ENCODE measurements at regions not wholly inside any gene's neighbourhood (a gene's known extent, or its start where the extent isn't known, plus 50 kb on each side); places are given as distances from the start of the nearest gene placed in this dataset.

DNA sequence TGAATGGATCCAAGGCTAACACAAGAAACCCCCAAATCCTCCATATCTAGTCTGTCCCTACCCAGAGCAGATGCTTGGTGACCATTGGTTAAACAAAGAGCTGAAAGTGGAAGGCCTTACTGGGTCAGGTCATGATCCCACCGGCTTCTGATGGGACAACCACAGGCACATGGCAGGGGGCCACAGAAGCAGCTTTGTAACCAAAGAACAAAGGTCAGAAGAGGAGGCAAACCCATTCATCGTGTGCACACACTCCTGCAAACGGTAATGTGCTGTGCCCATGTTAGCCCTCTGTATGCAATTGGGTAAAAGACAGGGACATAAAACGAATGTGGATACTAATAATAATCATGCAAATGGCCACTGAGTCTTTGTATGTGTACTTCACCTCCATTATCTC is 133.3 kb upstream of the SLC6A11 start:
- TF ChIP-seq, protein P1, sequence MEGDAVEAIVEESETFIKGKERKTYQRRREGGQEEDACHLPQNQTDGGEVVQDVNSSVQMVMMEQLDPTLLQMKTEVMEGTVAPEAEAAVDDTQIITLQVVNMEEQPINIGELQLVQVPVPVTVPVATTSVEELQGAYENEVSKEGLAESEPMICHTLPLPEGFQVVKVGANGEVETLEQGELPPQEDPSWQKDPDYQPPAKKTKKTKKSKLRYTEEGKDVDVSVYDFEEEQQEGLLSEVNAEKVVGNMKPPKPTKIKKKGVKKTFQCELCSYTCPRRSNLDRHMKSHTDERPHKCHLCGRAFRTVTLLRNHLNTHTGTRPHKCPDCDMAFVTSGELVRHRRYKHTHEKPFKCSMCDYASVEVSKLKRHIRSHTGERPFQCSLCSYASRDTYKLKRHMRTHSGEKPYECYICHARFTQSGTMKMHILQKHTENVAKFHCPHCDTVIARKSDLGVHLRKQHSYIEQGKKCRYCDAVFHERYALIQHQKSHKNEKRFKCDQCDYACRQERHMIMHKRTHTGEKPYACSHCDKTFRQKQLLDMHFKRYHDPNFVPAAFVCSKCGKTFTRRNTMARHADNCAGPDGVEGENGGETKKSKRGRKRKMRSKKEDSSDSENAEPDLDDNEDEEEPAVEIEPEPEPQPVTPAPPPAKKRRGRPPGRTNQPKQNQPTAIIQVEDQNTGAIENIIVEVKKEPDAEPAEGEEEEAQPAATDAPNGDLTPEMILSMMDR (IDR thresholded peaks at IDR 0.05 in 8 of 11, conservative IDR thresholded peaks at IDR 0.05 in 3 of 11): no peak
- TF ChIP-seq POLR2AphosphoS5 (IDR thresholded peaks at IDR 0.05) (no peak), POLR2A (IDR thresholded peaks at IDR 0.05) (no peak)
